ENCODE measurements at regions not wholly inside any gene's neighbourhood (a gene's known extent, or its start where the extent isn't known, plus 50 kb on each side); places are given as distances from the start of the nearest gene placed in this dataset.

GRCh38 chr20:40913224-40914185 is 115.1 kb upstream of the TOP1 start:
- H3K27ac ChIP-seq = no peak overlapping the region
- no peak for DNase-seq
- H3K4me1 ChIP-seq = no peaks in the 10 kb centered on the region
- WGBS, 2 donors = 83 to 84% methylated on average over 34 of the region's 34 CpGs
- TF ChIP-seq POLR2AphosphoS5 (IDR thresholded peaks at IDR 0.05) = no peak
- no peak for TF ChIP-seq EP300 (IDR thresholded peaks at IDR 0.05)
- no peak for TF ChIP-seq POLR2A (IDR thresholded peaks at IDR 0.05)
- TF ChIP-seq CTCF (IDR thresholded peaks at IDR 0.05) = no peak
- no peaks in the 10 kb centered on the region for H3K36me3 ChIP-seq
- H3K27me3 ChIP-seq = no peaks in the 10 kb centered on the region
- H3K4me3 ChIP-seq = no peak overlapping the region
- H3K9me3 ChIP-seq = no peaks in the 10 kb centered on the region
- ATAC-seq (ENCODE audit: low FRiP score in 2 of 2) = no peak

DNA sequence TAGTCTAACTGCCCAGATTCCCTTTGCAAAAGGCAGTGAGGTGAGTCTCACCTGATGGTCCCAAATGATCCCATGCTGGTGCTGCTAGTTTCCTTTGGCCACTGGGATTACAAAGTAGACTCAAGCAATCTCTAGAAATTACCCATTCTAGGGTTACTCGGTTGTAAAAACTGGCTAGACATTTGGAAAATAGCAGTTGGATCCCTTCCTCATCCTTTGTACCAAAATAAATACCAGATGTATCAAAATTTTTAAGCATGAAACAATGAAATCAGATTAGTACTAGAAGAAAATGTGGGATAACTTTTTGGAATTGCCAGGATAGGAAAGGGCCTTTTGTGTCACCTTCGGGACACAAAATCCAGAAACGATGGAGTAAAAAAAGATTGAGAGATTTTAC is 112.9 kb upstream of the TOP1 start:
- Histone ChIP-seq H3K4me3 (no peak overlapping the region), H3K4me1 (no peaks in the 10 kb centered on the region), H3K27me3 (no peaks in the 10 kb centered on the region), H3K36me3 (no peaks in the 10 kb centered on the region), H3K27ac (no peak overlapping the region), H3K9me3 (no peaks in the 10 kb centered on the region)
- TF ChIP-seq POLR2A (IDR thresholded peaks at IDR 0.05) = no peak
- no peak for TF ChIP-seq EP300 (IDR thresholded peaks at IDR 0.05)
- no peak for TF ChIP-seq POLR2AphosphoS5 (IDR thresholded peaks at IDR 0.05)
- TF ChIP-seq CTCF (IDR thresholded peaks at IDR 0.05) = no peak
- no peak for ATAC-seq (ENCODE audit: low FRiP score in 2 of 2)
- 85 to 91% methylated on average over 3 of the region's 3 CpGs for WGBS, 2 donors
- no peak for DNase-seq

DNA sequence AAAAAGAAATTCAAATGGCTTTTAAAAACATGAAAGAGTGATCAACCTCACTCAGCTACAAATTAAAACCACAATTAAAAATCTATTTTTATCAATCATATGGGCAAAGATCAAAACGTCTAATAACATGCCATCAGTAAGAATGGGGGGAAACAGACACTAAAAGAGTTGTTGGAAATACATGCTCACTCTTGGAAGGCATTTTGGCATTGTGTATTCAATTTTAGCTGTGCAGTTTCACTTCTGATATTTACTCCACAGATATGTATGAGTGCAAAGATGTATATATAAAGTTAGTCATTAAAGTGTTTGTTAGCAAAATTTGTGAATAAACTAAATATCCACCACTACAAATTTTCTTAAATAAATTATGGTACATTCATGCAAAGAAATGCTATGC is 112.3 kb upstream of the TOP1 start:
- Histone ChIP-seq H3K36me3 (no peaks in the 10 kb centered on the region), H3K9me3 (no peaks in the 10 kb centered on the region), H3K27ac (no peak overlapping the region), H3K4me3 (no peak overlapping the region), H3K27me3 (no peaks in the 10 kb centered on the region), H3K4me1 (no peaks in the 10 kb centered on the region)
- no peak for ATAC-seq (ENCODE audit: low FRiP score in 2 of 2)
- DNase-seq = no peak
- TF ChIP-seq CTCF (IDR thresholded peaks at IDR 0.05) = no peak
- TF ChIP-seq POLR2A (IDR thresholded peaks at IDR 0.05) = no peak
- TF ChIP-seq POLR2AphosphoS5 (IDR thresholded peaks at IDR 0.05) = no peak
- TF ChIP-seq EP300 (IDR thresholded peaks at IDR 0.05) = no peak
- 37 to 44% methylated on average over 1 of the region's 1 CpG for WGBS, 2 donors

DNA sequence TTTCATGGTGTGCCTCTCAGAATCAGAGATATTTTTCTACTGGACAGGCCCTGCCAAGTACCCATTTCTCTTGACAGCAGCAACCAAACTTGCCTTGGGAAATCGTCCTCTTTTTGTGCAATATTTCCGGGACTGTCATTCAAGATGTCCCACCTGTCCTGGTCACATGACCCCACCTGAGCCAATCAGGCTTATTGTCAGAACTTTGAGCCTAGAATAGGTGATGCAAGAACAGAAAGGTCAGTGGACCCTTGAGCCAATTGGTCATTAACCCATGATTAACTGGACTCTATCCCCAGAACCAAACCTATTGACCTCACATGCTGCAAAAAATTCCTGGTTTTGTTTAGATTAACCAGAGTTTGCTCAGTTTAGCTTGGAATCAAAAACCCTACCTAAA is 108.3 kb upstream of the TOP1 start:
- Histone ChIP-seq H3K27me3 (no peaks in the 10 kb centered on the region), H3K36me3 (no peaks in the 10 kb centered on the region), H3K4me1 (no peaks in the 10 kb centered on the region), H3K9me3 (no peaks in the 10 kb centered on the region), H3K27ac (no peak overlapping the region), H3K4me3 (no peak overlapping the region)
- DNase-seq (no peak), ATAC-seq (ENCODE audit: low FRiP score in 2 of 2) (no peak)
- TF ChIP-seq CTCF (IDR thresholded peaks at IDR 0.05) (no peak), EP300 (IDR thresholded peaks at IDR 0.05) (no peak), POLR2AphosphoS5 (IDR thresholded peaks at IDR 0.05) (no peak), POLR2A (IDR thresholded peaks at IDR 0.05) (no peak)
- 72 to 83% methylated on average over 2 of the region's 2 CpGs for WGBS, 2 donors

DNA sequence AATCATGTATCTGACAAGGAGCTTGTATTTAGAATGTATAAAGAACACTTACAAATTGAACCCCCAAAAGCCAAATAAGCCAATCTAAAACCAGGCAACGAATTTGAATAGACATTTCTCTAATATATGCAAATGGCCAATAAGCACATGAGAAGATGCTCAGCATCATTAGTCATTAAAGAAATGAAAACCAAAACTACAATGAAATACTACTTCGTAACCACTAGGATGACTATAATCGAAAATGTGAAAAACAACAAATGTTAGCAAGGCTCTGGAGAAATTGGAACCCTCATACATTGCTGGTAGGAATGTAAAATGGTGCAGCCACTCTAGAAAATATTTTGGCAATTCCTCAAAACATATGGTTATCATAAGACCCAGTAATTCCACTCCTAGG is 105.8 kb upstream of the TOP1 start:
- H3K4me3 ChIP-seq = no peak overlapping the region
- no peaks in the 10 kb centered on the region for H3K36me3 ChIP-seq
- H3K27me3 ChIP-seq = no peaks in the 10 kb centered on the region
- H3K9me3 ChIP-seq = no peaks in the 10 kb centered on the region
- no peak for TF ChIP-seq POLR2AphosphoS5 (IDR thresholded peaks at IDR 0.05)
- TF ChIP-seq CTCF (IDR thresholded peaks at IDR 0.05) = no peak
- TF ChIP-seq EP300 (IDR thresholded peaks at IDR 0.05) = no peak
- TF ChIP-seq POLR2A (IDR thresholded peaks at IDR 0.05) = no peak
- 77 to 78% methylated on average over 3 of the region's 3 CpGs for WGBS, 2 donors
- no peak for ATAC-seq (ENCODE audit: low FRiP score in 2 of 2)
- H3K27ac ChIP-seq = no peak overlapping the region
- no peak for DNase-seq
- no peaks in the 10 kb centered on the region for H3K4me1 ChIP-seq
